Gastrocnemius medialis (tissue), 4 donors: ENCODE measurements at regions not wholly inside any gene's neighbourhood (a gene's known extent, or its start where the extent isn't known, plus 50 kb on each side); places are given as distances from the start of the nearest gene placed in this dataset.

Source experiments
- POLR2A ChIP-seq, 2 donors: fragments of 450-650 bp; IDR thresholded peaks; one replicate each; pipeline ENCODE4 v1.6.1; 2017; ENCODE audit warnings: antibody characterized with exemption in 2 of 2, mild to moderate bottlenecking in 2 of 2, moderate library complexity in 2 of 2
- TF ChIP-seq, protein P1 (sequence below), 5 experiments: fragments of 450-650 bp in 3 of 5; fragments of 200-600 bp in 2 of 5; sonication (generic) in 2 of 5; IDR thresholded peaks in 4 of 5; conservative IDR thresholded peaks in 1 of 5; 1 replicate in 4 of 5; 2 replicates in 1 of 5; pipeline ENCODE4 v1.5.1; 2016 to 2019; ENCODE audit warnings: antibody characterized with exemption in 5 of 5, mild to moderate bottlenecking in 3 of 5, moderate library complexity in 3 of 5

DNA sequence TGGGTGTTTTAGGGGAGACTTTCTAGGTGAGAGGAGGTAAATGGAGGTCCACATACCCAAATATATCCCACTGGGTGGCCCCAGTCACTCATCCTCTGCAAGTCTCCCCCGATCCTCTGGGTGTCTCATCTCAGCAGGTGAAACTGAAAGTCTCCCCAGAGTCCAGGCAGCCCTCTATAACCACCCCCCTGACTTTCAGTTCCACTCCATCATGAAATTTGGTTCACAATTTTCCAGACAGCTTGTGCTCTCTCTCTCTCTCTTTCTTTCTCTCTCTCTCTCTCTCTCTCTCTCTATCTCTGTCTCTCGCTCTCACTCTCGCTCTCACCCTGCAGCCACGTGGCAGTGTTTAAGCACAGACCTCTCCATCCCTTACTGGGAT lies 56.7 kb upstream of the ELN start:
- TF ChIP-seq, protein P1, sequence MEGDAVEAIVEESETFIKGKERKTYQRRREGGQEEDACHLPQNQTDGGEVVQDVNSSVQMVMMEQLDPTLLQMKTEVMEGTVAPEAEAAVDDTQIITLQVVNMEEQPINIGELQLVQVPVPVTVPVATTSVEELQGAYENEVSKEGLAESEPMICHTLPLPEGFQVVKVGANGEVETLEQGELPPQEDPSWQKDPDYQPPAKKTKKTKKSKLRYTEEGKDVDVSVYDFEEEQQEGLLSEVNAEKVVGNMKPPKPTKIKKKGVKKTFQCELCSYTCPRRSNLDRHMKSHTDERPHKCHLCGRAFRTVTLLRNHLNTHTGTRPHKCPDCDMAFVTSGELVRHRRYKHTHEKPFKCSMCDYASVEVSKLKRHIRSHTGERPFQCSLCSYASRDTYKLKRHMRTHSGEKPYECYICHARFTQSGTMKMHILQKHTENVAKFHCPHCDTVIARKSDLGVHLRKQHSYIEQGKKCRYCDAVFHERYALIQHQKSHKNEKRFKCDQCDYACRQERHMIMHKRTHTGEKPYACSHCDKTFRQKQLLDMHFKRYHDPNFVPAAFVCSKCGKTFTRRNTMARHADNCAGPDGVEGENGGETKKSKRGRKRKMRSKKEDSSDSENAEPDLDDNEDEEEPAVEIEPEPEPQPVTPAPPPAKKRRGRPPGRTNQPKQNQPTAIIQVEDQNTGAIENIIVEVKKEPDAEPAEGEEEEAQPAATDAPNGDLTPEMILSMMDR (IDR thresholded peaks at IDR 0.05 in 4 of 5, conservative IDR thresholded peaks at IDR 0.05 in 1 of 5) = no peak
- no peak for TF ChIP-seq POLR2A (IDR thresholded peaks at IDR 0.05)
